Osteoblast (primary cell): ENCODE measurements at regions not wholly inside any gene's neighbourhood (a gene's known extent, or its start where the extent isn't known, plus 50 kb on each side); places are given as distances from the start of the nearest gene placed in this dataset.
"Not testable (repeated sequence)": the region's sequence is repeated elsewhere in the genome, so short reads cannot be mapped to it uniquely, and the experiment has no call there.

Experiments
- DNase-seq: peaks from one replicate; pipeline ENCODE4 v3.0.0; 2011; ENCODE audit warnings: low spot score, mixed read lengths; ENCODE audit not compliant: insufficient read length; ENCODE audit errors: missing footprints
- H2AFZ ChIP-seq: 2 replicates; pipeline ENCODE4 v1.6.0; 2011; ENCODE audit warnings: mild to moderate bottlenecking, low read length
- H3K27ac ChIP-seq: 2 replicates; pipeline ENCODE4 v1.5.1; 2011; ENCODE audit warnings: mild to moderate bottlenecking, low read depth, low read length, moderate library complexity
- H3K27me3 ChIP-seq: 2 replicates; pipeline ENCODE4 v1.6.0; 2012; ENCODE audit warnings: mild to moderate bottlenecking, control low read depth, inconsistent platforms, low read length, moderate library complexity; ENCODE audit not compliant: insufficient read depth
- H3K36me3 ChIP-seq: 2 replicates; pipeline ENCODE4 v1.5.1; 2011; ENCODE audit warnings: mild to moderate bottlenecking, low read length, control low read depth, moderate library complexity; ENCODE audit not compliant: insufficient read depth
- H3K4me1 ChIP-seq: 2 replicates; pipeline ENCODE4 v1.5.1; 2011; ENCODE audit warnings: mild to moderate bottlenecking, low read length, control low read depth, moderate library complexity; ENCODE audit not compliant: insufficient read depth
- H3K4me2 ChIP-seq: 2 replicates; pipeline ENCODE4 v1.6.0; 2011; ENCODE audit warnings: mild to moderate bottlenecking, low read length; ENCODE audit not compliant: insufficient read depth
- H3K4me3 ChIP-seq: fragments of 200-600 bp; sonication (generic); 3 replicates; pipeline ENCODE4 v1.5.1; 2012; ENCODE audit warnings: mild to moderate bottlenecking, low read length, inconsistent platforms; ENCODE audit not compliant: insufficient read depth
- H3K79me2 ChIP-seq: 2 replicates; pipeline ENCODE4 v1.6.0; 2012; ENCODE audit warnings: mild to moderate bottlenecking, low read length, control low read depth, inconsistent platforms; ENCODE audit not compliant: insufficient read depth
- H3K9me3 ChIP-seq: 2 replicates; pipeline ENCODE4 v1.5.1; 2011; ENCODE audit warnings: low read depth, low read length, control low read depth
- H4K20me1 ChIP-seq: 2 replicates; pipeline ENCODE4 v1.6.0; 2012; ENCODE audit warnings: mild to moderate bottlenecking, low read length, control low read depth; ENCODE audit not compliant: insufficient read depth
- CTCF ChIP-seq: IDR thresholded peaks from 2 replicates; pipeline ENCODE4 v1.5.1; 2011; ENCODE audit warnings: mild to moderate bottlenecking, low read depth, low read length, moderate library complexity; ENCODE audit errors: extremely low read depth

DNA sequence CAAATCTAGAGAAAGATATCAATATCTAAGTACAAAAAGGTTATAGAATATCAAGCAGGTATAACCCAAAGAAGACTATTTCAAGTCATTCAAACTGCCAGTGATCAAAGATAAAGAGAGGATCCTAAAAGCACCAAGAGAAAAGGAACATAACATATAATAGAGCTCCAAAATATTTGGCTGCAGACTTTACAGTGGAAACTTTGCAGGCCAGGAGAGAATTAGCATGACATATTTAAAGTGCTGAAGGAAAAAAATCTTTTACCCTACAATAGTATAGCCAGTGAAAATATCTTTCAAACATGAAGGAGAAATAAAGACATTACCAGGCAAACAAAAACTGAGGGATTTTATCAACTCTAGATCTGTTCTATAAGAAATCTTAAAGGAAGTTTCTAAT is 254.3 kb upstream of the ARHGEF26 start:
- Histone ChIP-seq H3K4me3 (no peak overlapping the region), H3K4me2 (no peak overlapping the region), H3K4me1 (no peaks in the 10 kb centered on the region), H3K36me3 (no peaks in the 10 kb centered on the region), H3K27me3 (no peaks in the 10 kb centered on the region), H3K9me3 (no peaks in the 10 kb centered on the region), H4K20me1 (no peaks in the 10 kb centered on the region), H3K27ac (no peak overlapping the region), H3K79me2 (no peaks in the 10 kb centered on the region), H2AFZ (no peak overlapping the region)
- no peak for TF ChIP-seq CTCF
- DNase-seq = no peak

GRCh38 chr3:153874348-153874747 is 246.8 kb upstream of the ARHGEF26 start:
- not testable (repeated sequence) for H4K20me1 ChIP-seq, H3K4me2 ChIP-seq, H3K27me3 ChIP-seq, H3K36me3 ChIP-seq, H3K27ac ChIP-seq, DNase-seq, H2AFZ ChIP-seq, H3K4me3 ChIP-seq, H3K4me1 ChIP-seq, H3K9me3 ChIP-seq, H3K79me2 ChIP-seq

DNA sequence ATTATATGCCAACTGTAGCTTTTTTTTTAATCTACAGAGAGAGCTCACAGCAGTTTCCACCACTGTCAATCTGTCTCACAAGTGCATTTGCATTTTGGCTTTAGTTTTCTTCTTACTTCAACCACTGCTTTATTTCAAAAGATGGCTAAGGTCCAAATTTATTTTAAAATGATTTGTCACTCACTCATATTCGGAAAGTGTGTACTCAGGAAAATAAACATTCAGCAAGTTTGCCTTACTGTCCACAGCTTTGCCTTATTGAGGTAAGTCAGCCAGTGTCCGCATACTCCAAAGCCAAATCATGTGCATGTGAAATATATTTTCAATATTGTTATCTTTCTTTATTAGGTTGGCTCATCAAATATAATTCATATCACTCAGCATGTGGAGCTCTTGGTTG is 240.7 kb upstream of the ARHGEF26 start:
- no peak for TF ChIP-seq CTCF
- Histone ChIP-seq H4K20me1 (no peaks in the 10 kb centered on the region), H3K36me3 (no peaks in the 10 kb centered on the region)

DNA sequence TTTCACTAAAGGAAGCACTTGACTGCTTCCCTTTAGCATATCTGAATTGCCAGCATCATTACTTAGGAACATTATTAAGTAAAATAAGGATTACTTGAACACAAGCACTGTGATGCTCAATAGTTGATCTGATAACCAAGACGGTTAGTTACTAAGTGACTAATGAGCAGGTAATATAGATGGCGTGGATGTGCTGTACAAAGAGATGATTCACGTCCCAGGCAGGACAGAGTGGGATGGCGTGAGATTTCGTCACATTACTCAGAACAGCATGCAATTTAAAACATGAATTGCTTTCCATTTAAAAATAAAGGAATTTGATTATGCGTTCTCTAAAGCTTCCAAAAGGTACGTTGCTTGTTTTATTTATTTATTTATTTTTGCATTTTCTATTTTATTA is 240.0 kb upstream of the ARHGEF26 start:
- Histone ChIP-seq H3K27me3 (no peaks in the 10 kb centered on the region), H3K4me1 (no peaks in the 10 kb centered on the region), H3K36me3 (no peaks in the 10 kb centered on the region), H3K4me2 (no peak overlapping the region), H3K4me3 (no peak overlapping the region), H3K27ac (no peak overlapping the region), H3K9me3 (no peaks in the 10 kb centered on the region), H2AFZ (no peak overlapping the region), H3K79me2 (no peaks in the 10 kb centered on the region), H4K20me1 (no peaks in the 10 kb centered on the region)
- no peak for DNase-seq
- TF ChIP-seq CTCF = no peak

More for the DNA sequence above, 240.7 kb upstream of the ARHGEF26 start:
- no peaks in the 10 kb centered on the region for H3K79me2 ChIP-seq
- no peak overlapping the region for H3K4me3 ChIP-seq
- H2AFZ ChIP-seq = no peak overlapping the region
- no peak overlapping the region for H3K27ac ChIP-seq
- no peak overlapping the region for H3K4me2 ChIP-seq
- no peak for DNase-seq
- no peaks in the 10 kb centered on the region for H3K4me1 ChIP-seq
- no peaks in the 10 kb centered on the region for H3K9me3 ChIP-seq
- no peaks in the 10 kb centered on the region for H3K27me3 ChIP-seq

GRCh38 chr3:153885359-153885758 is 235.8 kb upstream of the ARHGEF26 start:
- Histone ChIP-seq H3K4me1 (no peaks in the 10 kb centered on the region), H3K4me3 (no peak overlapping the region), H3K36me3 (no peaks in the 10 kb centered on the region), H2AFZ (no peak overlapping the region), H4K20me1 (no peaks in the 10 kb centered on the region), H3K9me3 (no peaks in the 10 kb centered on the region), H3K27me3 (no peaks in the 10 kb centered on the region), H3K79me2 (no peaks in the 10 kb centered on the region), H3K27ac (no peak overlapping the region), H3K4me2 (no peak overlapping the region)
- no peak for TF ChIP-seq CTCF
- no peak for DNase-seq
